ENCODE measurements at regions not wholly inside any gene's neighbourhood (a gene's known extent, or its start where the extent isn't known, plus 50 kb on each side); places are given as distances from the start of the nearest gene placed in this dataset.
"Not testable (repeated sequence)": the region's sequence is repeated elsewhere in the genome, so short reads cannot be mapped to it uniquely, and the experiment has no call there.

- DNase-seq, result no peak
Measured at GRCh38 chr18:28522236-28522635, 345.3 kb upstream of the CDH2 start.

GRCh38 chr18:28519997-28520396, 343.1 kb upstream of the CDH2 start:
- no peak for DNase-seq

- DNase-seq, result no peak
Measured at GRCh38 chr18:28514699-28515098, 337.8 kb upstream of the CDH2 start.

- no peak for DNase-seq
Measured at GRCh38 chr18:28512357-28512756, 335.4 kb upstream of the CDH2 start.

GRCh38 chr18:28511413-28511821, 334.5 kb upstream of the CDH2 start:
- DNase-seq, result no peak

- no peak for DNase-seq
Measured at GRCh38 chr18:28510210-28510609, 333.3 kb upstream of the CDH2 start.

GRCh38 chr18:28504066-28504465, 327.1 kb upstream of the CDH2 start:
- no peak for DNase-seq

GRCh38 chr18:28494151-28494550, 317.2 kb upstream of the CDH2 start:
- no peak for DNase-seq

GRCh38 chr18:28485918-28486317, 309.0 kb upstream of the CDH2 start:
- no peak for DNase-seq

- no peak for DNase-seq
Measured at GRCh38 chr18:28485210-28485801, 308.4 kb upstream of the CDH2 start.

- DNase-seq, result no peak
Measured at GRCh38 chr18:28478531-28478930, 301.6 kb upstream of the CDH2 start.

GRCh38 chr18:28476302-28476701, 299.4 kb upstream of the CDH2 start:
- DNase-seq, result no peak

GRCh38 chr18:28469946-28470345, 293.0 kb upstream of the CDH2 start:
- DNase-seq, result no peak

GRCh38 chr18:28468901-28469300, 292.0 kb upstream of the CDH2 start:
- no peak for DNase-seq

GRCh38 chr18:28466204-28466603, 289.3 kb upstream of the CDH2 start:
- DNase-seq, result no peak

- DNase-seq, result no peak
Measured at GRCh38 chr18:28459587-28459986, 282.7 kb upstream of the CDH2 start.

- DNase-seq, result no peak
Measured at GRCh38 chr18:28458751-28459150, 281.8 kb upstream of the CDH2 start.

GRCh38 chr18:28457784-28458183, 280.9 kb upstream of the CDH2 start:
- DNase-seq, result no peak

- DNase-seq, result no peak
Measured at GRCh38 chr18:28455971-28456370, 279.0 kb upstream of the CDH2 start.

GRCh38 chr18:28439870-28440269, 262.9 kb upstream of the CDH2 start:
- DNase-seq, result no peak

- DNase-seq, result no peak
Measured at GRCh38 chr18:28438381-28438780, 261.5 kb upstream of the CDH2 start.

GRCh38 chr18:28432339-28432738, 255.4 kb upstream of the CDH2 start:
- no peak for DNase-seq

- DNase-seq, result no peak
Measured at GRCh38 chr18:28425886-28426285, 249.0 kb upstream of the CDH2 start.

GRCh38 chr18:28422577-28422976, 245.6 kb upstream of the CDH2 start:
- DNase-seq, result peak; percentile 4

GRCh38 chr18:28421950-28422349, 245.0 kb upstream of the CDH2 start:
- not testable (repeated sequence) for DNase-seq

GRCh38 chr18:28412521-28412920, 235.6 kb upstream of the CDH2 start:
- no peak for DNase-seq

All from NCI-H2029 treated with DMSO at 0.1 percent for 48 hours (cell line).